HFFc6 (cell line): ENCODE measurements at regions not wholly inside any gene's neighbourhood (a gene's known extent, or its start where the extent isn't known, plus 50 kb on each side); places are given as distances from the start of the nearest gene placed in this dataset.

Experiments used
- DNase-seq: peaks from one replicate; pipeline ENCODE4 v3.0.0-alpha.2; 2018
- H3K27ac Mint-ChIP-seq: 2 replicates; pipeline ENCODE4 v1.8.0; 2020; ENCODE audit warnings: mild to moderate bottlenecking, mixed read lengths
- H3K27me3 Mint-ChIP-seq: 2 replicates; pipeline ENCODE4 v1.8.0; 2021; ENCODE audit warnings: mild to moderate bottlenecking, moderate library complexity, mixed read lengths; ENCODE audit not compliant: insufficient read depth
- H3K36me3 Mint-ChIP-seq: 2 replicates; pipeline ENCODE4 v1.8.0; 2021; ENCODE audit warnings: low read depth, mixed read lengths
- H3K4me1 Mint-ChIP-seq: 2 replicates; pipeline ENCODE4 v1.8.0; 2020; ENCODE audit warnings: low read depth, mixed read lengths
- H3K4me3 Mint-ChIP-seq: 2 replicates; pipeline ENCODE4 v1.8.0; 2020; ENCODE audit warnings: mild to moderate bottlenecking, moderate library complexity, mixed read lengths
- H3K9me3 Mint-ChIP-seq: 2 replicates; pipeline ENCODE4 v1.8.0; 2020; ENCODE audit warnings: mild to moderate bottlenecking, mixed read lengths
- TF ChIP-seq, protein P1 (sequence below): fragments of 200-600 bp; sonication (generic); IDR thresholded peaks from 2 replicates; pipeline ENCODE4 v1.5.0; 2021; ENCODE audit warnings: antibody characterized with exemption, mild to moderate bottlenecking

DNA sequence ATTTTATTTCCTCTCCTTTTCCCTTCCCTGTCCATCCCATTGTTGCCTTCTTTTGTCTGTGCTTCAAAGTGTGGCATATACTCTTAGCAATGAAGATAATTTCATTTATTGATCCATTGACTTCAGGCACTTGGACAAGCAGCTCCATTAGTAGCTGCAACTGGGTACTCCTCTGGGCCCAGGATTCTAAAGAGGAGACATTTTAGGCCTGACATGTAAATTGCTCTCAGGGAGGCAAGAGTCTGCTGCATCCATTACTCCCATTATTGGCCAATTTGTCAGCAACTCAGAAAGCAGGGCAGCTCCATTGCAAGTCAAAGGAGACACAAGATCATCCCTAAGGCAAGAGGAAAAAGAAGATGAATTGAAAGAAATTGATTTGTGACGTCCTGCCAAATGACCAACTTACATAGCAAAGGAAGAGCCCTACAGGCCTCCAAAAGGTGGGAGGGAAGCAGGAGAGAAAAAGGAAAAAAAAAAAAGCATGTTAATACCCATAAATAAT, 1094.1 kb upstream of the FLRT2 start:
- Mint-ChIP-seq H3K9me3 (no peaks in the 10 kb centered on the region), H3K4me3 (no peak overlapping the region), H3K4me1 (no peaks in the 10 kb centered on the region), H3K27ac (no peak overlapping the region), H3K36me3 (no peaks in the 10 kb centered on the region), H3K27me3 (no peaks in the 10 kb centered on the region; the same call in 1 of the 2 replicates)
- no peak for DNase-seq
- TF ChIP-seq, protein P1, sequence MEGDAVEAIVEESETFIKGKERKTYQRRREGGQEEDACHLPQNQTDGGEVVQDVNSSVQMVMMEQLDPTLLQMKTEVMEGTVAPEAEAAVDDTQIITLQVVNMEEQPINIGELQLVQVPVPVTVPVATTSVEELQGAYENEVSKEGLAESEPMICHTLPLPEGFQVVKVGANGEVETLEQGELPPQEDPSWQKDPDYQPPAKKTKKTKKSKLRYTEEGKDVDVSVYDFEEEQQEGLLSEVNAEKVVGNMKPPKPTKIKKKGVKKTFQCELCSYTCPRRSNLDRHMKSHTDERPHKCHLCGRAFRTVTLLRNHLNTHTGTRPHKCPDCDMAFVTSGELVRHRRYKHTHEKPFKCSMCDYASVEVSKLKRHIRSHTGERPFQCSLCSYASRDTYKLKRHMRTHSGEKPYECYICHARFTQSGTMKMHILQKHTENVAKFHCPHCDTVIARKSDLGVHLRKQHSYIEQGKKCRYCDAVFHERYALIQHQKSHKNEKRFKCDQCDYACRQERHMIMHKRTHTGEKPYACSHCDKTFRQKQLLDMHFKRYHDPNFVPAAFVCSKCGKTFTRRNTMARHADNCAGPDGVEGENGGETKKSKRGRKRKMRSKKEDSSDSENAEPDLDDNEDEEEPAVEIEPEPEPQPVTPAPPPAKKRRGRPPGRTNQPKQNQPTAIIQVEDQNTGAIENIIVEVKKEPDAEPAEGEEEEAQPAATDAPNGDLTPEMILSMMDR = no peak

DNA sequence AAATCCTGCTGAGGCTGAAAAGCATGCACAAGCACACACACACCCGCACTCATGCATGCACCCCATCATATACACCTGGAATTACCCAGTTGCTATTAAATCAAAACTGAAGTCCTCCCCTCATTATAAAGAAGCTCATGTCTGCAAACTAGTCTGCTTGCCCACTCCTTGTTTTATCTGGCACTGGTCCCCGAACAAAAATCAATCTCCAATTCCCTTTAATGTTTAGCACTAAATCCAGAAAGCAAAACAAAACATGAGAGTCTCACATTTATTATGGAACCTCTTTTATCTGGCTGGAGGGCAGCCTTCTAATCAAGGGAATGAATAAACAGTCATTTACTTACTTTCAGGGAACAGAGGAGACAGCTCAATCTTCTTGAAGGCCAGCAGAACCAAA, 1093.4 kb upstream of the FLRT2 start:
- H3K36me3 Mint-ChIP-seq = no peaks in the 10 kb centered on the region
- no peaks in the 10 kb centered on the region for H3K4me1 Mint-ChIP-seq
- H3K9me3 Mint-ChIP-seq = no peaks in the 10 kb centered on the region
- TF ChIP-seq, protein P1 = no peak
- H3K27me3 Mint-ChIP-seq = no peaks in the 10 kb centered on the region; the same call in 1 of the 2 replicates
- H3K4me3 Mint-ChIP-seq = no peak overlapping the region
- H3K27ac Mint-ChIP-seq = no peak overlapping the region
- DNase-seq = no peak

DNA sequence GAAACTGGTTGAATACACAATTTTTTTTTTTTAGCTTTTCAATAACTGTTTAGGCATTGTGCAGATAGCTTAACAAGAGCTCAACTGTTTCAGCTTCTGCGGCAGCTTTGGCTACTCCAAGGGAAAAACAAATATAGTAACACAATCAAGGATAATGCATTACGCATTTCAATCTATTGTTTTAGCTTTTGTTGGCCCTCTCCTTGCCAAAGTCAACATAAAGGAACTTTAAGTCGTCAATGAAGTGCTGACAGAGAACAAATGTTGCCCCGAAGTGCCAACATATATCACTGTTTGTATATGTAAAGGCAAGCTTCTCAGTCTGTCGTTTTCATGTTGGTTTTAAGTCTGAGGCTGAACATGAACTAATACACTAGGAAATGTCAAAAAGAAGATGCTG, 1087.4 kb upstream of the FLRT2 start:
- Mint-ChIP-seq H3K36me3 (no peaks in the 10 kb centered on the region), H3K4me1 (no peaks in the 10 kb centered on the region), H3K9me3 (no peaks in the 10 kb centered on the region), H3K27me3 (no peaks in the 10 kb centered on the region; the same call in 1 of the 2 replicates), H3K27ac (no peak overlapping the region), H3K4me3 (no peak overlapping the region)
- TF ChIP-seq, protein P1 = no peak
- no peak for DNase-seq

DNA sequence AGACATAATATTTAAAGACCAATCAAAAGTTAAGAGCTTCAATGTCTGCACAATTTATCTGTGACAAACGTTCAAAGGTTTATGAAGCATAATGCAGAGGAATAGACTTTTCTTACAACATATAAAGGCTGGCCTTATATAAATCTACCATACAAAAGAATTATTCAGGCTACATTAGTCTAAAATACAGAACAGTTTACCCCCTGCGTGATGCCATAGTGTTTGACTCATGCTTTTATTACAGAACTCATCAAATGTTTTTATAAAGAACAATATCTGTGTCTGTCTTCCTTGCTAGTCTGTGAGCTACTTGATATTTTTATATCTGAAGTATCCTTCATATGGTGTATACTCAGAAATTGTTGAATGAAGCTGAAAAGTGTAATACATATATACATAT, 1084.5 kb upstream of the FLRT2 start:
- DNase-seq = no peak
- H3K9me3 Mint-ChIP-seq = no peaks in the 10 kb centered on the region
- no peaks in the 10 kb centered on the region for H3K36me3 Mint-ChIP-seq
- TF ChIP-seq, protein P1 = no peak
- no peak overlapping the region for H3K27ac Mint-ChIP-seq
- H3K4me1 Mint-ChIP-seq = no peaks in the 10 kb centered on the region
- H3K27me3 Mint-ChIP-seq = no peaks in the 10 kb centered on the region
- H3K4me3 Mint-ChIP-seq = no peak overlapping the region

DNA sequence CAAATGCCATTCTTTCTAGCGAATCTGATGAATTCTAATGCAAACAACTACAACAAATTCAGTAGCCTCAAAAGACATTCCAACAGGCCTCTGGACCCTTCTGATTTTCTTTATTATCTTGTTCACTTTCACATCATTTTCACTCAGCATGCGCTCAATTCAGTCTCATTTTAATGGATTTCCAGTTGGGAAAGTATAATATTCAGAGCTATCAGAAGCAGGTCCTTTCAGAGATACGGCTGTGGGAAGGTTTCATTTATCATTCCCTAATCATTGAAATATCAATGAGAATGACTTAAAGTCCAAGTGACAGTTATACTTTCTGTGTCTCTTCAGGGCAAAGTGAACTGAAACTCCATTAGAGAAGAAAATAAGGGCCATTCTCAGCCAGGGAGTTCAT, 1083.7 kb upstream of the FLRT2 start:
- Mint-ChIP-seq H3K27ac (no peak overlapping the region), H3K4me3 (no peak overlapping the region), H3K36me3 (no peaks in the 10 kb centered on the region), H3K9me3 (no peaks in the 10 kb centered on the region), H3K4me1 (no peaks in the 10 kb centered on the region), H3K27me3 (no peaks in the 10 kb centered on the region)
- TF ChIP-seq, protein P1 = no peak
- DNase-seq = no peak
